Ishikawa (cell line): ENCODE measurements at regions not wholly inside any gene's neighbourhood (a gene's known extent, or its start where the extent isn't known, plus 50 kb on each side); places are given as distances from the start of the nearest gene placed in this dataset.

Experiments
- CEBPB ChIP-seq: IDR thresholded peaks from 2 replicates; pipeline ENCODE4 v1.6.1; 2012
- CREB1 ChIP-seq: IDR thresholded peaks from 2 replicates; pipeline ENCODE4 v1.6.1; 2012; ENCODE audit warnings: low read depth
- EGR1 ChIP-seq: IDR thresholded peaks from 2 replicates; pipeline ENCODE4 v1.6.1; 2012
- EP300 ChIP-seq: IDR thresholded peaks from 2 replicates; pipeline ENCODE4 v1.6.1; 2012; ENCODE audit warnings: borderline replicate concordance
- FOXM1 ChIP-seq: IDR thresholded peaks from 2 replicates; pipeline ENCODE4 v1.6.1; 2012; ENCODE audit warnings: low read depth, borderline replicate concordance
- MAX ChIP-seq: IDR thresholded peaks from 2 replicates; pipeline ENCODE4 v1.6.1; 2012
- NFIC ChIP-seq: IDR thresholded peaks from 2 replicates; pipeline ENCODE4 v1.6.1; 2012
- RAD21 ChIP-seq: IDR thresholded peaks from 2 replicates; pipeline ENCODE4 v1.6.1; 2012; ENCODE audit warnings: low read depth
- TAF1 ChIP-seq: IDR thresholded peaks from 2 replicates; pipeline ENCODE4 v1.6.1; 2012; ENCODE audit warnings: low read depth, mild to moderate bottlenecking
- TCF12 ChIP-seq: IDR thresholded peaks from 2 replicates; pipeline ENCODE4 v1.6.1; 2012; ENCODE audit warnings: low read depth
- TEAD4 ChIP-seq: IDR thresholded peaks from 2 replicates; pipeline ENCODE4 v1.6.1; 2012
- USF1 ChIP-seq: IDR thresholded peaks from 2 replicates; pipeline ENCODE4 v1.6.1; 2012
- YY1 ChIP-seq: IDR thresholded peaks from 2 replicates; pipeline ENCODE4 v1.6.1; 2012; ENCODE audit warnings: low read depth
- ZBTB7A ChIP-seq: IDR thresholded peaks from 2 replicates; pipeline ENCODE4 v1.6.1; 2012; ENCODE audit warnings: low read depth
- TF ChIP-seq, protein P1 (sequence below): IDR thresholded peaks from 2 replicates; pipeline ENCODE4 v1.6.1; 2012; ENCODE audit warnings: low read depth, mild to moderate bottlenecking

- TF ChIP-seq NFIC (no peak), CREB1 (no peak), TCF12 (no peak)
Measured at GRCh38 chr20:22503577-22503976, 80.8 kb downstream of the FOXA2 start.

DNA sequence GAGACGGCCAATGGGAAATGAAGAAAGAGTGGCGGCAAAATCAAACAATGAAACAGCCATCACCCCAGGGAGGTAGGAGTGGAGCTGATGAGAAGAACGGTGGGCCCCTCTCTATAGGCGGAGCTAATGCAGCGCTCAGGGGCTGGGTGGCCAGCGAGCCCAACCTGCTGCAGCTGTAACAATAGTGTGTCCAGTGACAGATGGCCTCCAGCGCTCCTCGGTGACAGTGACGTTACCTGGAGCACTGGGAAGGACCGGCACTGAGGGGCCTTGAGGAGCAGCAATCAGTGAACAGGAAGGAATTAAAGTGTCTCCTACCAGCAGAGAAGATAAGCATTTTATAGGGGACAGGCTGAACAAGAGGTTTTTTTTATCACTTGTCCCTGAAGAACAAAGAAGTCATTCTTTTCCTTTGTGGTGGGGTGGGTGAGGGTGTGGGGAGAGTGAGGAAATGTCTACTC is 81.6 kb downstream of the FOXA2 start:
- TF ChIP-seq TAF1 = no peak
- no peak for TF ChIP-seq MAX
- no peak for TF ChIP-seq CEBPB
- no peak for TF ChIP-seq EP300
- no peak for TF ChIP-seq RAD21
- TF ChIP-seq ZBTB7A = no peak

DNA sequence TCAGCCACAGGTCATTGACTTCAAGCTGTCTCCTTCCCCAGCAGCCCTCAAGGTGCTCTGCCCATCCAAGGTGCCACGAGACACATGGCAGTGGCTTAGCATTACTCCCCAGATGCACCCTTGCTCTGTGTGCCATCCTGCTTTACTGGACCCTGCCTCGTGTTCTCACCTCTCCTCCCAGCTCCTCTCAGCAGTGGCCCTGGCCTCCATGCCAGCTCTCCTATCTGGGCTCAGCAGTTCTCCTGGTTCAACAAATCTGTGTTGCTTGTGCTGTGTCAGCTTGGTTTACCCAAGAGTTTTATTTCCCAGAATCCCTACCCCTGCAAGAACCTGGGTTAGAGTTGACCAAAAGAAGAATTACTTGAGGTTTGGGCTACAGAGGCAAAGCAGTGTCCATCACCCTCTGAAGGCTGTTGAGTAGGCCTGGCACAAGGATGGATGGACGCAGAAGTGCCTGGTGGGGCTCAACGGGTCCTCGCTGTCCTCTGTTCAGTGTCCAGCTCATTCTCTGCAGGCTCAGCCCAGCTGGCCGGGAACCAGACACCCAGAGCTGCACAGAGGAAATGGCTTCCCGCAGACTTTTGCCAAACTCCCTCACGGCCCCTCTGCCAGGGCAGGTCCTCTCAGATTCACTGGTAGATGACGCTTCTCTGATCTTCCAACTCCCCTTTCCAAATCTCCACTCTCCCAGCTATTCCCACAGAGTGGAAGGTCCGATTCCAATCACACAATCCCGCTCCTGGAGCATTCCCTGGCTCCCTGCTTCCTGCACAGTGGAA is 82.6 kb downstream of the FOXA2 start:
- TF ChIP-seq, protein P1, sequence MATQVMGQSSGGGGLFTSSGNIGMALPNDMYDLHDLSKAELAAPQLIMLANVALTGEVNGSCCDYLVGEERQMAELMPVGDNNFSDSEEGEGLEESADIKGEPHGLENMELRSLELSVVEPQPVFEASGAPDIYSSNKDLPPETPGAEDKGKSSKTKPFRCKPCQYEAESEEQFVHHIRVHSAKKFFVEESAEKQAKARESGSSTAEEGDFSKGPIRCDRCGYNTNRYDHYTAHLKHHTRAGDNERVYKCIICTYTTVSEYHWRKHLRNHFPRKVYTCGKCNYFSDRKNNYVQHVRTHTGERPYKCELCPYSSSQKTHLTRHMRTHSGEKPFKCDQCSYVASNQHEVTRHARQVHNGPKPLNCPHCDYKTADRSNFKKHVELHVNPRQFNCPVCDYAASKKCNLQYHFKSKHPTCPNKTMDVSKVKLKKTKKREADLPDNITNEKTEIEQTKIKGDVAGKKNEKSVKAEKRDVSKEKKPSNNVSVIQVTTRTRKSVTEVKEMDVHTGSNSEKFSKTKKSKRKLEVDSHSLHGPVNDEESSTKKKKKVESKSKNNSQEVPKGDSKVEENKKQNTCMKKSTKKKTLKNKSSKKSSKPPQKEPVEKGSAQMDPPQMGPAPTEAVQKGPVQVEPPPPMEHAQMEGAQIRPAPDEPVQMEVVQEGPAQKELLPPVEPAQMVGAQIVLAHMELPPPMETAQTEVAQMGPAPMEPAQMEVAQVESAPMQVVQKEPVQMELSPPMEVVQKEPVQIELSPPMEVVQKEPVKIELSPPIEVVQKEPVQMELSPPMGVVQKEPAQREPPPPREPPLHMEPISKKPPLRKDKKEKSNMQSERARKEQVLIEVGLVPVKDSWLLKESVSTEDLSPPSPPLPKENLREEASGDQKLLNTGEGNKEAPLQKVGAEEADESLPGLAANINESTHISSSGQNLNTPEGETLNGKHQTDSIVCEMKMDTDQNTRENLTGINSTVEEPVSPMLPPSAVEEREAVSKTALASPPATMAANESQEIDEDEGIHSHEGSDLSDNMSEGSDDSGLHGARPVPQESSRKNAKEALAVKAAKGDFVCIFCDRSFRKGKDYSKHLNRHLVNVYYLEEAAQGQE = no peak

DNA sequence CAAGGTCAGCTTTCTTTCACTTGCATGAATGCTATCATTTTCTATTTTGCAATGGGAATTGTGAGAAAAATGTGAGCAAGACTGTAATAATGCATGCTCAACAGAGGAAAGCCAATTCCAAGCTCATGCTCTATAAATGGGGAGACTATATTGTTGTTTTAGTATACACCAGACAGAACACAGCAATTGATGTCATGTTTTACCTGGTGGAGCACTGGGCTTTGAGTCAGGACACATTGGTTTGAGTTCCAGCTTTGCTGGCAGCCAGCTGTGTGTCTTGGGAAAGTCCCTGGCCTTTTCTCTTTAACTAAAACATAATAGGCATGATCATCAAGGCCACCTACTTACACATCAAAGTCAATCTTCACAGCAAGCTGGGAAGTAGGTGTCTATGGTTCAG is 83.3 kb downstream of the FOXA2 start:
- TF ChIP-seq YY1 (no peak), NFIC (no peak), MAX (no peak), EGR1 (no peak), EP300 (no peak), TCF12 (no peak)

- TF ChIP-seq TCF12 (no peak), MAX (no peak), TEAD4 (no peak), EP300 (no peak), RAD21 (no peak), USF1 (no peak), EGR1 (no peak), YY1 (no peak), FOXM1 (no peak), ZBTB7A (no peak), CREB1 (no peak), NFIC (no peak), TAF1 (no peak), CEBPB (no peak)
- TF ChIP-seq, protein P1 = no peak
Measured at GRCh38 chr20:22499515-22500166, 84.7 kb downstream of the FOXA2 start.

DNA sequence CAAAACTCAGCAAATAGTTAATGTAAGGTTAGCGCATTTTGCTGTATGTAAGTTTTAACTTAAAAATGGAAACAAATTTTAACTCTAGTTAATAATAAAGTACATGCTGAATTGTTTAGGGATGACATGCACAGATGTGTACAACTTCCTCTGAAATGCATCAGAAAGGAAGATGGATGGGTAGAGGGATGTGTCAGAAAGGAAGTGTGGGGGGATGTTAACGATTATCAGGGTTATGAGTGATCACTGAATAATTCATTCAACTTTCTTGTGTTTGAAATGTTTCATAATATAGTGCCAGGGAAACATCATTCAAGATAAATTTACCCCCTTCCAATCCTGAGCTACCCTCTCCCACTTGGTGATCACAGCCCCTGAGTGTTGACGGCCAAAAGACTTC is 87.6 kb downstream of the FOXA2 start:
- no peak for TF ChIP-seq TAF1
- no peak for TF ChIP-seq EGR1
- no peak for TF ChIP-seq FOXM1
- TF ChIP-seq, protein P1 = no peak
- TF ChIP-seq TEAD4 = no peak
- TF ChIP-seq NFIC = no peak
- no peak for TF ChIP-seq RAD21
- TF ChIP-seq YY1 = no peak
- TF ChIP-seq ZBTB7A = no peak
- no peak for TF ChIP-seq CEBPB
- TF ChIP-seq TCF12 = no peak
